ENCODE measurements at regions not wholly inside any gene's neighbourhood (a gene's known extent, or its start where the extent isn't known, plus 50 kb on each side); places are given as distances from the start of the nearest gene placed in this dataset.

DNA sequence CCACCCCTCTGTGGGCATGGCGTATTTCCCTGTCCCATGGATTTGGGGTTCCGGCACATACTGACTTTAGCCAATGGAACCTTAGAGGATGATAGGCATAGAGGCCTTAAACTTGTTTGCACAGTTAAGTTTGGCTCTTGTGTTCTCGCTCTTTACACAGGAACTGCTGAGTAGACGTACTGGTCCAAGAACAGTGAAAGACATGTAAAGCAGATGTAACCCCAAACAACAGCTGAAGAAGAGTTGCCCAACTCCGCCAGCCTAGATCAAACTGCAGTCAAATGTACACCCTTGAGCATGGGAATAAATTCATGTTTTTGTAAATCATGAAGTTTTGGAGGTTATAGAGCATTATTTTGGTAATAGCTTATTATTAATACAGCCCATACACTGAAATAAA, 260.0 kb upstream of the NREP start:
- TF ChIP-seq, protein P1, sequence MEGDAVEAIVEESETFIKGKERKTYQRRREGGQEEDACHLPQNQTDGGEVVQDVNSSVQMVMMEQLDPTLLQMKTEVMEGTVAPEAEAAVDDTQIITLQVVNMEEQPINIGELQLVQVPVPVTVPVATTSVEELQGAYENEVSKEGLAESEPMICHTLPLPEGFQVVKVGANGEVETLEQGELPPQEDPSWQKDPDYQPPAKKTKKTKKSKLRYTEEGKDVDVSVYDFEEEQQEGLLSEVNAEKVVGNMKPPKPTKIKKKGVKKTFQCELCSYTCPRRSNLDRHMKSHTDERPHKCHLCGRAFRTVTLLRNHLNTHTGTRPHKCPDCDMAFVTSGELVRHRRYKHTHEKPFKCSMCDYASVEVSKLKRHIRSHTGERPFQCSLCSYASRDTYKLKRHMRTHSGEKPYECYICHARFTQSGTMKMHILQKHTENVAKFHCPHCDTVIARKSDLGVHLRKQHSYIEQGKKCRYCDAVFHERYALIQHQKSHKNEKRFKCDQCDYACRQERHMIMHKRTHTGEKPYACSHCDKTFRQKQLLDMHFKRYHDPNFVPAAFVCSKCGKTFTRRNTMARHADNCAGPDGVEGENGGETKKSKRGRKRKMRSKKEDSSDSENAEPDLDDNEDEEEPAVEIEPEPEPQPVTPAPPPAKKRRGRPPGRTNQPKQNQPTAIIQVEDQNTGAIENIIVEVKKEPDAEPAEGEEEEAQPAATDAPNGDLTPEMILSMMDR (IDR thresholded peaks at IDR 0.05; ENCODE audit: poor library complexity) = no peak
- no peak for TF ChIP-seq EZH2 (IDR thresholded peaks at IDR 0.05; ENCODE audit: borderline replicate concordance)
